Breast epithelium (tissue), 3 donors: ENCODE measurements at regions not wholly inside any gene's neighbourhood (a gene's known extent, or its start where the extent isn't known, plus 50 kb on each side); places are given as distances from the start of the nearest gene placed in this dataset.

Experiments used
- POLR2AphosphoS5 ChIP-seq, 3 donors: sonication (generic); formaldehyde crosslinking; IDR thresholded peaks; one replicate each; pipeline ENCODE4 v1.6.1; 2017; ENCODE audit warnings: antibody characterized with exemption in 3 of 3
- TF ChIP-seq, protein P1 (sequence below), 3 donors: fragments of 450-650 bp; IDR thresholded peaks; one replicate each; pipeline ENCODE4 v1.5.1; 2016 to 2017; ENCODE audit warnings: antibody characterized with exemption in 3 of 3, mild to moderate bottlenecking in 3 of 3, moderate library complexity in 3 of 3

DNA sequence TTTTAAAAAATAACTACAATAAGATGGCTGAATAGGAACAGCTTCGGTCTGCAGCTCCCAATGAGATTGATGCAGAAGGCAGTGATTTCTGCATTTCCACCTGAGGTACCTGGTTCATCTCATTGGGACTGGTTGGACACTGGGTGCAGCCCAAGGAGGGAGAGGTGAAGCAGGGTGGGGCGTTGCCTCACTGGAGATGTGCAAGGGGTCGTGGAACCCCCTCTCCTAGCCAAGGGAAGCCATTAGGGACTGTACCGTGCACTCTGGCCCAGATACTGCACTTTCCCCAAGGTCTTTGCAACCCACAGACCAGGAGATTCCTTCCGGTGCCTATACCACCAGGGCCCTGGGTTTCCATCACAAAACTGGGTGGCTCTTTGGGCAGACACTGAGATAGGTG lies 640.1 kb downstream of the IQCM start:
- TF ChIP-seq, protein P1, sequence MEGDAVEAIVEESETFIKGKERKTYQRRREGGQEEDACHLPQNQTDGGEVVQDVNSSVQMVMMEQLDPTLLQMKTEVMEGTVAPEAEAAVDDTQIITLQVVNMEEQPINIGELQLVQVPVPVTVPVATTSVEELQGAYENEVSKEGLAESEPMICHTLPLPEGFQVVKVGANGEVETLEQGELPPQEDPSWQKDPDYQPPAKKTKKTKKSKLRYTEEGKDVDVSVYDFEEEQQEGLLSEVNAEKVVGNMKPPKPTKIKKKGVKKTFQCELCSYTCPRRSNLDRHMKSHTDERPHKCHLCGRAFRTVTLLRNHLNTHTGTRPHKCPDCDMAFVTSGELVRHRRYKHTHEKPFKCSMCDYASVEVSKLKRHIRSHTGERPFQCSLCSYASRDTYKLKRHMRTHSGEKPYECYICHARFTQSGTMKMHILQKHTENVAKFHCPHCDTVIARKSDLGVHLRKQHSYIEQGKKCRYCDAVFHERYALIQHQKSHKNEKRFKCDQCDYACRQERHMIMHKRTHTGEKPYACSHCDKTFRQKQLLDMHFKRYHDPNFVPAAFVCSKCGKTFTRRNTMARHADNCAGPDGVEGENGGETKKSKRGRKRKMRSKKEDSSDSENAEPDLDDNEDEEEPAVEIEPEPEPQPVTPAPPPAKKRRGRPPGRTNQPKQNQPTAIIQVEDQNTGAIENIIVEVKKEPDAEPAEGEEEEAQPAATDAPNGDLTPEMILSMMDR (IDR thresholded peaks at IDR 0.05), result no peak
- no peak for TF ChIP-seq POLR2AphosphoS5 (IDR thresholded peaks at IDR 0.05)
